Mesenchymal stem cell (in vitro differentiated cells and primary cell): ENCODE measurements at regions not wholly inside any gene's neighbourhood (a gene's known extent, or its start where the extent isn't known, plus 50 kb on each side); places are given as distances from the start of the nearest gene placed in this dataset.

ENCODE experiments used
- DNase-seq: peaks from one replicate; pipeline ENCODE4 v3.0.0-alpha.2; 2013
- H2AFZ ChIP-seq: one replicate; pipeline ENCODE4 v1.6.1; 2013; ENCODE audit warnings: low read depth, mild to moderate bottlenecking, control low read depth, inconsistent platforms, low read length, moderate library complexity
- H2AK5ac ChIP-seq: 2 replicates; pipeline ENCODE4 v1.6.1; 2013; ENCODE audit warnings: low read length, moderate library complexity, mild to moderate bottlenecking, inconsistent platforms; ENCODE audit not compliant: severe bottlenecking
- H2BK120ac ChIP-seq: one replicate; pipeline ENCODE4 v1.6.1; 2013; ENCODE audit warnings: low read depth, mild to moderate bottlenecking, inconsistent platforms, low read length, moderate library complexity
- H2BK12ac ChIP-seq, 2 experiments: one replicate each; pipeline ENCODE4 v1.6.1; 2013; ENCODE audit warnings: inconsistent platforms in 2 of 2, low read length in 2 of 2, mild to moderate bottlenecking in 2 of 2, moderate library complexity in 2 of 2, control low read depth in 1 of 2
- H2BK15ac ChIP-seq: one replicate; pipeline ENCODE4 v1.6.1; 2013; ENCODE audit warnings: mild to moderate bottlenecking, low read depth, inconsistent platforms; ENCODE audit not compliant: poor library complexity, severe bottlenecking
- H2BK5ac ChIP-seq: 2 replicates; pipeline ENCODE4 v1.6.1; 2013; ENCODE audit warnings: low read depth, mild to moderate bottlenecking, low read length, control low read depth, inconsistent platforms; ENCODE audit not compliant: poor library complexity, severe bottlenecking
- H3K14ac ChIP-seq, 2 experiments: one replicate each; pipeline ENCODE4 v1.6.1; 2013; ENCODE audit warnings: inconsistent platforms in 2 of 2, low read length in 2 of 2, control low read depth in 1 of 2, mild to moderate bottlenecking in 1 of 2, moderate library complexity in 1 of 2
- H3K18ac ChIP-seq, 2 experiments: one replicate each; pipeline ENCODE4 v1.6.1; 2013; ENCODE audit warnings: inconsistent platforms in 2 of 2, low read length in 2 of 2, control low read depth in 1 of 2, low read depth in 1 of 2, mild to moderate bottlenecking in 1 of 2
- H3K23ac ChIP-seq, 2 experiments: one replicate each; pipeline ENCODE4 v1.6.1; 2013; ENCODE audit warnings: inconsistent platforms in 2 of 2, low read length in 2 of 2, mild to moderate bottlenecking in 2 of 2, moderate library complexity in 2 of 2, control low read depth in 1 of 2
- H3K27ac ChIP-seq: 2 replicates; pipeline ENCODE4 v1.5.1; 2013; ENCODE audit warnings: mild to moderate bottlenecking, moderate library complexity, low read length, control low read depth, inconsistent platforms; ENCODE audit not compliant: poor library complexity, severe bottlenecking
- H3K27me3 ChIP-seq, 2 experiments: 2 replicates each; pipeline versions ENCODE4 v1.6.1 to v1.7.0; 2013; ENCODE audit warnings: low read length in 2 of 2, mild to moderate bottlenecking in 2 of 2, moderate library complexity in 2 of 2, control low read depth in 1 of 2, inconsistent platforms in 1 of 2; ENCODE audit not compliant: control insufficient read depth in 1 of 2, insufficient read depth in 1 of 2
- H3K36me3 ChIP-seq, 2 experiments: 2 replicates each; pipeline versions ENCODE4 v1.6.1 to v1.7.0; 2013; ENCODE audit warnings: low read length in 2 of 2, control low read depth in 1 of 2, inconsistent platforms in 1 of 2, low read depth in 1 of 2, mild to moderate bottlenecking in 1 of 2; ENCODE audit not compliant: insufficient read depth in 2 of 2, control insufficient read depth in 1 of 2
- H3K4ac ChIP-seq, 2 experiments: one replicate each; pipeline ENCODE4 v1.6.1; 2013; ENCODE audit warnings: inconsistent platforms in 2 of 2, low read length in 2 of 2, mild to moderate bottlenecking in 2 of 2, moderate library complexity in 2 of 2, control low read depth in 1 of 2, low read depth in 1 of 2
- H3K4me1 ChIP-seq: 2 replicates; pipeline ENCODE4 v1.6.1; 2013; ENCODE audit warnings: low read depth, low read length, control low read depth; ENCODE audit not compliant: control insufficient read depth, insufficient read depth
- H3K4me2 ChIP-seq: 2 replicates; pipeline ENCODE4 v1.6.1; 2013; ENCODE audit warnings: low read length, mild to moderate bottlenecking, inconsistent platforms; ENCODE audit not compliant: poor library complexity, severe bottlenecking
- H3K4me3 ChIP-seq, 2 experiments: 2 replicates each; pipeline versions ENCODE4 v1.5.1 to v1.7.0; 2013; ENCODE audit warnings: low read length in 2 of 2, mild to moderate bottlenecking in 2 of 2, control low read depth in 1 of 2, low read depth in 1 of 2; ENCODE audit not compliant: insufficient read depth in 1 of 2
- H3K79me1 ChIP-seq: replicated peaks from 2 replicates; pipeline ENCODE4 v1.6.1; 2013; ENCODE audit warnings: mild to moderate bottlenecking, control low read depth, low read length, inconsistent platforms; ENCODE audit not compliant: poor library complexity, severe bottlenecking
- H3K9ac ChIP-seq: 2 replicates; pipeline ENCODE4 v1.7.0; 2013; ENCODE audit warnings: mild to moderate bottlenecking, low read length, moderate library complexity
- H3K9me3 ChIP-seq: 2 replicates; pipeline ENCODE4 v1.7.0; 2013; ENCODE audit warnings: mild to moderate bottlenecking, low read length; ENCODE audit not compliant: control insufficient read depth
- H4K8ac ChIP-seq: one replicate; pipeline ENCODE4 v1.6.1; 2013; ENCODE audit warnings: inconsistent platforms, mild to moderate bottlenecking, low read length, moderate library complexity
- H4K91ac ChIP-seq: one replicate; pipeline ENCODE4 v1.6.1; 2013; ENCODE audit warnings: mild to moderate bottlenecking, low read length, inconsistent platforms
- WGBS: methylation state at CpG from one replicate; pipeline ENCODE4 v1.1.7; 2013; ENCODE audit warnings: mixed read lengths; 5-methylcytosine and 5-hydroxymethylcytosine counted together

DNA sequence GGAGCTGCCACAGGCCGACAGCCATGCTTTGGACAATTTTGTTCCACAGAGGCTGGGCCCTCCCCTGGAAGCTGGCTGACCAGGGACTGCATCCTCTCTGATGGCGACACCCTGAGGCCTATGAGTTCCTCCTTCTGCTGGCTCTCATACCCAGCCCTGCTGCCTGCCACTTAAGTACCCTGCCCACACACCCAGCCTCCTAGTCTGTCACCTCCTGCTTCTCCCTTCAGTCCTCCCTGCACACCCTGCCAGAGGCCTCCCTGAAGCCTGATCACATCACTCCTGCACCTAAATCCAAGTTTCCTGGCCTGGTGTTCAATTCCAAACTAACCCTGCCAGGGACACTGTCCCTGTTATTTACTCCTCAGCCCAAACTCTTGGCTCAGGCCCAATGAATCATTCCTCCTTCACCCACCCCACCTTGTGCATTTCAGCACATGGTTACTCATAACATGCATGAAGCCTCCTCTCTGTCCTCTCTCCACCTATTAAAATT is 136.7 kb upstream of the NECTIN1 start:
- Histone ChIP-seq H2BK120ac (no peak overlapping the region), H3K18ac (no peak overlapping the region), H3K4ac (no peak overlapping the region), H3K23ac (no peak overlapping the region), H3K4me3 (no peak overlapping the region), H3K4me1 (no peaks in the 10 kb centered on the region), H3K4me2 (no peak overlapping the region), H2AFZ (no peak overlapping the region), H4K91ac (no peak overlapping the region), H2BK5ac (no peak overlapping the region), H4K8ac (no peak overlapping the region), H3K14ac (no peak overlapping the region), H3K9ac (no peak overlapping the region), H3K27ac (no peak overlapping the region), H3K9me3 (no peaks in the 10 kb centered on the region), H3K36me3 (no peaks in the 10 kb centered on the region), H2BK15ac (no peak overlapping the region), H3K27me3 (peaks cover 11 to 89% of the 10 kb centered on the region in 2 experiments), H2AK5ac (no peak overlapping the region), H2BK12ac (no peak overlapping the region), H3K79me1 (no peaks in the 10 kb centered on the region)
- 60% methylated on average over 2 of the region's 2 CpGs for WGBS
- DNase-seq: no peak

DNA sequence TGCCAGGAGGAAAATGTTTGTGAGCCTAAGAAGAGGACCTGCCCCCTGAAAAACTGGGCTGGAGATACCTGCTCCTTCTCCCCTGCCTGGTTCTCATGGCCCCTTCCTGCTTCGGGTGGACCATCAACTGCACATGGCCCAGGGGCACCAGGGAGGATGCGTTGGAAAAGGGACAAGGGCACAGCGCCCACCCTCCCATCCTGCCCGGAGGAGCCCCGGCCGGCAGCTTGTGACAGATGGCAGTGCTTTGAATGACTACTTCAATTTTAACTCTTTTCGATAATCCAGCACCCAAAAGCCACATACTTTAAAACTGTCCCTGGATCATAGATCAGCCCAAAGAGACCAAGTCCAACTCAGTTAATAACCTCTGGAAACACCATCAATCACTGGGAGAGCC is 135.8 kb upstream of the NECTIN1 start:
- H3K4ac ChIP-seq: no peak overlapping the region
- H3K23ac ChIP-seq: no peak overlapping the region
- no peaks in the 10 kb centered on the region for H3K79me1 ChIP-seq
- no peak overlapping the region for H2BK15ac ChIP-seq
- H3K18ac ChIP-seq: no peak overlapping the region
- no peak overlapping the region for H3K27ac ChIP-seq
- H3K9me3 ChIP-seq: no peaks in the 10 kb centered on the region
- no peak overlapping the region for H4K8ac ChIP-seq
- H2BK5ac ChIP-seq: no peak overlapping the region
- DNase-seq: no peak
- no peak overlapping the region for H3K14ac ChIP-seq
- no peak overlapping the region for H2AFZ ChIP-seq
- no peak overlapping the region for H2BK120ac ChIP-seq
- no peak overlapping the region for H3K4me2 ChIP-seq
- WGBS: 89% methylated on average over 7 of the region's 7 CpGs
- H2AK5ac ChIP-seq: no peak overlapping the region
- H3K4me3 ChIP-seq: no peak overlapping the region
- no peak overlapping the region for H3K9ac ChIP-seq
- H2BK12ac ChIP-seq: no peak overlapping the region
- no peak overlapping the region for H4K91ac ChIP-seq
- H3K27me3 ChIP-seq: peaks cover 6 to 89% of the 10 kb centered on the region in 2 experiments
- H3K4me1 ChIP-seq: no peaks in the 10 kb centered on the region
- H3K36me3 ChIP-seq: no peaks in the 10 kb centered on the region

DNA sequence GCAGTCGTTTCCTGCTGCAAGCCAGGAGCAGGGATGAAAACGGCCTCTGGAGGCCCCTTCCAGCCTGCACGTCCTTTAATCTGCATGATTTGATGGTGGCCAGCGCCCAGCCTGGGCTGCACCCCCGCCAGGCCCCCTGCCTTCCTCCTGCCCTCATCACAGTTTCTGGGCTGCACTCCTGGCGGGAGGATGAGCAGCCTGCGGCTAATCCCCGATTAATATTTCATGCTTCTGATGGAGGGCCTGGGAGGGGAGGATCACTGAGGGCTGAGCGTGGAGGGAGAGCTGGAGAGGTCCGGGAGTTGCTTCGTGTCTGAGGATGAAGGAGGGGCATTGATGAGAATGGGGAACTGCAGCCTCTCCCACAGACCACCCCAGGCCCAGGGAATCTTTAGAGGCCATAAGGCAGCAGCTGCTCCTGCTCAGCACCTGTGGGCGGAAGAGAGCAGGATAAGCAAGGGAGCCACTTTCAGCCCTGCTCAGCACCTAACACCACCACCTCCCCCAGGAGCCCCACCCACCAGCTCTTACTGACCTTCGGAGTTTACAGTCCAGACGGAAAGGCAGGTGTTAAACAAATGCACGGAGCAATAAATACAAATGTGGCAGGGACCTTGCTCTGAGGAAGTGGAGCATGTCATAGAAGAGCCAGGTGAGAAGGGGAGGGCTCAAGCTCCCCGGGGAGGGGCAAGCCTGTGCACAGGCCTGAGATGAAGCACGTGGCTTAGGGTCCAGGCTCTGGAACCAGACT is 135.0 kb upstream of the NECTIN1 start:
- Histone ChIP-seq H3K9me3 (no peaks in the 10 kb centered on the region), H3K14ac (no peak overlapping the region), H3K18ac (no peak overlapping the region), H3K4me2 (no peak overlapping the region), H3K23ac (no peak overlapping the region), H3K9ac (no peak overlapping the region), H2AFZ (no peak overlapping the region), H3K27ac (no peak overlapping the region), H2BK120ac (no peak overlapping the region), H3K4me1 (no peaks in the 10 kb centered on the region), H4K91ac (no peak overlapping the region), H3K79me1 (no peaks in the 10 kb centered on the region), H3K4me3 (no peak overlapping the region), H3K36me3 (no peaks in the 10 kb centered on the region), H3K4ac (no peak overlapping the region), H2BK12ac (no peak overlapping the region), H2BK5ac (no peak overlapping the region), H2BK15ac (no peak overlapping the region), H2AK5ac (no peak overlapping the region), H3K27me3 (peaks cover under 1 to 89% of the 10 kb centered on the region in 2 experiments), H4K8ac (no peak overlapping the region)
- WGBS: 65% methylated on average over 12 of the region's 17 CpGs
- DNase-seq: no peak

- no peak overlapping the region for H3K4me3 ChIP-seq
- 87% methylated on average over 6 of the region's 8 CpGs for whole genome bisulfite sequencing
These were observed 134.2 kb upstream of the NECTIN1 start for GRCh38 chr11:119863236-119863635.

More at GRCh38 chr11:119863236-119863635, 134.2 kb upstream of the NECTIN1 start:
- H3K18ac ChIP-seq: no peak overlapping the region
- DNase-seq: no peak
- H2AFZ ChIP-seq: no peak overlapping the region
- no peaks in the 10 kb centered on the region for H3K36me3 ChIP-seq
- no peak overlapping the region for H4K91ac ChIP-seq
- no peak overlapping the region for H2BK12ac ChIP-seq
- H3K14ac ChIP-seq: no peak overlapping the region
- H2BK15ac ChIP-seq: no peak overlapping the region
- no peak overlapping the region for H2BK120ac ChIP-seq
- H3K27me3 ChIP-seq: peaks cover 8 to 89% of the 10 kb centered on the region in 2 experiments
- H3K27ac ChIP-seq: no peak overlapping the region
- H2BK5ac ChIP-seq: no peak overlapping the region
- no peaks in the 10 kb centered on the region for H3K4me1 ChIP-seq
- no peak overlapping the region for H3K4me2 ChIP-seq
- H3K9me3 ChIP-seq: no peaks in the 10 kb centered on the region
- no peak overlapping the region for H3K4ac ChIP-seq
- no peak overlapping the region for H3K9ac ChIP-seq
- H3K79me1 ChIP-seq: no peaks in the 10 kb centered on the region
- no peak overlapping the region for H2AK5ac ChIP-seq
- H3K23ac ChIP-seq: no peak overlapping the region
- no peak overlapping the region for H4K8ac ChIP-seq
